Caco-2 (cell line): ENCODE measurements at regions not wholly inside any gene's neighbourhood (a gene's known extent, or its start where the extent isn't known, plus 50 kb on each side); places are given as distances from the start of the nearest gene placed in this dataset.

Experiments used
- BruUV-seq: library from RNA; stranded (reverse); fragments of 400-500 nt; replicated peaks from 2 replicates; lab custom pipeline; 2021; lab: Mats Ljungman, UMichigan
- CTCF ChIA-PET: fragments of 300-600 bp; sonication (Branson Sonifier 250); formaldehyde crosslinking; loops from one replicate; lab custom pipeline; 2022; ENCODE audit warnings: antibody characterized with exemption; lab: Charles Lee
- POLR2A ChIA-PET: fragments of 300-600 bp; sonication (Branson Sonifier 250); formaldehyde crosslinking; loops from one replicate; lab custom pipeline; 2022; ENCODE audit warnings: antibody characterized with exemption; lab: Charles Lee
- DNase-seq, 2 experiments: peaks; one replicate each; pipeline versions ENCODE4 v3.0.0 to v3.0.0-alpha.2; 2020 to 2022
- H3K27me3 ChIP-seq: replicated peaks from 2 replicates; pipeline ENCODE4 v1.6.0; 2011; ENCODE audit warnings: low read length; ENCODE audit not compliant: control insufficient read depth, insufficient read depth
- H3K36me3 ChIP-seq: 2 replicates; pipeline ENCODE4 v1.5.1; 2011; ENCODE audit warnings: low read length; ENCODE audit not compliant: control insufficient read depth, insufficient read depth
- H3K4me1 ChIP-seq: fragments of 250-450 bp; sonication (Bioruptor Pico); 2 replicates; pipeline ENCODE4 v1.5.1; 2020; ENCODE audit warnings: mild to moderate bottlenecking
- H3K4me3 ChIP-seq: 2 replicates; pipeline ENCODE4 v1.5.1; 2011; ENCODE audit warnings: low read depth, mild to moderate bottlenecking, control low read depth, low read length
- H3K9me3 ChIP-seq: fragments of 250-450 bp; sonication (Bioruptor Pico); 2 replicates; pipeline ENCODE4 v1.5.1; 2020; ENCODE audit warnings: mild to moderate bottlenecking, moderate library complexity
- H3K27ac Mint-ChIP-seq: one replicate; pipeline ENCODE4 v1.8.0; 2022; ENCODE audit warnings: mixed read lengths; ENCODE audit not compliant: unreplicated experiment
- H3K27me3 Mint-ChIP-seq: one replicate; pipeline ENCODE4 v1.8.0; 2022; ENCODE audit warnings: mixed read lengths; ENCODE audit not compliant: insufficient read depth, unreplicated experiment
- H3K36me3 Mint-ChIP-seq: one replicate; pipeline ENCODE4 v1.8.0; 2022; ENCODE audit warnings: mild to moderate bottlenecking, mixed read lengths; ENCODE audit not compliant: insufficient read depth, unreplicated experiment
- H3K4me1 Mint-ChIP-seq: one replicate; pipeline ENCODE4 v1.8.0; 2022; ENCODE audit warnings: low read depth, mixed read lengths; ENCODE audit not compliant: unreplicated experiment
- H3K4me3 Mint-ChIP-seq: one replicate; pipeline ENCODE4 v1.8.0; 2022; ENCODE audit warnings: mild to moderate bottlenecking, moderate library complexity, mixed read lengths; ENCODE audit not compliant: unreplicated experiment
- H3K9me3 Mint-ChIP-seq: one replicate; pipeline ENCODE4 v1.8.0; 2022; ENCODE audit warnings: mixed read lengths; ENCODE audit not compliant: unreplicated experiment
- CTCF ChIP-seq, 2 experiments: fragments of 200-600 bp in 1 of 2; IDR thresholded peaks; 1 replicate in 1 of 2; 2 replicates in 1 of 2; pipeline versions ENCODE4 v1.5.1 to v1.8.0; 2011 to 2022; ENCODE audit warnings: antibody characterized with exemption in 1 of 2, control low read depth in 1 of 2, inconsistent platforms in 1 of 2, low read depth in 1 of 2, low read length in 1 of 2, mild to moderate bottlenecking in 1 of 2, moderate library complexity in 1 of 2; ENCODE audit not compliant: insufficient read depth in 1 of 2, severe bottlenecking in 1 of 2, unreplicated experiment in 1 of 2
- intact Hi-C: fragments of 100-400 bp; cut with micrococcal nuclease; formaldehyde crosslinking; loops from one replicate; pipeline ENCODE4 v1.10.0; 2022; ENCODE audit not compliant: unreplicated experiment

GRCh38 chr17:63369233-63369632 is 76.9 kb downstream of the CYB561 start:
- Histone ChIP-seq H3K4me3 (no peak overlapping the region), H3K9me3 (no peaks in the 10 kb centered on the region), H3K27me3 (no peaks in the 10 kb centered on the region; the same call in 1 of the 2 replicates), H3K4me1 (no peaks in the 10 kb centered on the region), H3K36me3 (no peaks in the 10 kb centered on the region)
- BruUV-seq: no TSS peak
- Mint-ChIP-seq H3K36me3 (no peaks in the 10 kb centered on the region), H3K4me3 (no peak overlapping the region), H3K4me1 (no peaks in the 10 kb centered on the region), H3K9me3 (no peaks in the 10 kb centered on the region), H3K27ac (no peak overlapping the region), H3K27me3 (peaks cover 7% of the 10 kb centered on the region)
- intact Hi-C loops: no loop called here
- TF ChIP-seq CTCF (IDR thresholded peaks at IDR 0.05; ENCODE audit: insufficient read depth in 1 of 2, low read depth in 1 of 2, low read length in 1 of 2, severe bottlenecking in 1 of 2, unreplicated experiment in 1 of 2): no peak
- ChIA-PET CTCF (no interaction called here), POLR2A (no interaction called here)
- no peak for DNase-seq

GRCh38 chr17:63370696-63371095 is 75.4 kb downstream of the CYB561 start:
- intact Hi-C loops: no loop called here
- Mint-ChIP-seq H3K27ac (no peak overlapping the region), H3K27me3 (peaks cover 7% of the 10 kb centered on the region), H3K9me3 (no peaks in the 10 kb centered on the region), H3K4me1 (no peaks in the 10 kb centered on the region), H3K4me3 (no peak overlapping the region), H3K36me3 (no peaks in the 10 kb centered on the region)
- CTCF ChIA-PET: interaction anchor here (0.7 kb wide), 2 partner anchors 15 to 64 kb away, joined by 5 to 7 read pairs; no protein-coding TSS in a partner anchor
- H3K36me3 ChIP-seq: no peaks in the 10 kb centered on the region
- no peak for DNase-seq
- no peak overlapping the region for H3K4me3 ChIP-seq
- no peaks in the 10 kb centered on the region; the same call in 1 of the 2 replicates for H3K27me3 ChIP-seq
- no peak for TF ChIP-seq CTCF (IDR thresholded peaks at IDR 0.05; ENCODE audit: insufficient read depth in 1 of 2, low read depth in 1 of 2, low read length in 1 of 2, severe bottlenecking in 1 of 2, unreplicated experiment in 1 of 2)
- no TSS peak for BruUV-seq
- no peaks in the 10 kb centered on the region for H3K4me1 ChIP-seq
- no peaks in the 10 kb centered on the region for H3K9me3 ChIP-seq
- POLR2A ChIA-PET: no interaction called here

- H3K4me3 ChIP-seq: no peak overlapping the region
- Mint-ChIP-seq H3K27me3 (peaks cover 10% of the 10 kb centered on the region), H3K4me1 (no peaks in the 10 kb centered on the region), H3K4me3 (no peak overlapping the region), H3K27ac (no peak overlapping the region), H3K36me3 (no peaks in the 10 kb centered on the region), H3K9me3 (peaks cover 9% of the 10 kb centered on the region)
- intact Hi-C loops: no loop called here
- no peaks in the 10 kb centered on the region for H3K36me3 ChIP-seq
- ChIA-PET POLR2A (no interaction called here), CTCF (no interaction called here)
- no peaks in the 10 kb centered on the region for H3K4me1 ChIP-seq
- no peak for DNase-seq
- BruUV-seq: no TSS peak
- TF ChIP-seq CTCF (IDR thresholded peaks at IDR 0.05; ENCODE audit: insufficient read depth in 1 of 2, low read depth in 1 of 2, low read length in 1 of 2, severe bottlenecking in 1 of 2, unreplicated experiment in 1 of 2): no peak
- 0 out of 2 replicates have a peak, but pooled peaks cover 4% of the 10 kb centered on the region for H3K9me3 ChIP-seq
- H3K27me3 ChIP-seq: no peaks in the 10 kb centered on the region
These were observed 69.2 kb downstream of the CYB561 start for GRCh38 chr17:63376949-63377348.
